ENCODE measurements at regions not wholly inside any gene's neighbourhood (a gene's known extent, or its start where the extent isn't known, plus 50 kb on each side); places are given as distances from the start of the nearest gene placed in this dataset.

- DNase-seq (no peak), ATAC-seq (ENCODE audit: low read depth) (no peak)
- 75% methylated on average over 1 of the region's 8 CpGs; no CpG with 5 or more reads in 1 of the 2 experiments for WGBS, 2 experiments (ENCODE audit: extremely low coverage in 2 of 2, insufficient read length in 1 of 2)
- Histone ChIP-seq H2AK5ac (ENCODE audit: low read depth, low read length) (no peak overlapping the region), H3K9me3 (ENCODE audit: control insufficient read depth, insufficient read depth, low read length) (no peaks in the 10 kb centered on the region), H3K4ac (ENCODE audit: low read depth, low read length) (no peak overlapping the region), H2BK15ac (ENCODE audit: low read depth, low read length) (no peak overlapping the region), H3K4me1 (ENCODE audit: control insufficient read depth, insufficient read depth, low read length) (no peaks in the 10 kb centered on the region; the same call in 1 of the 2 replicates), H3K4me3 (ENCODE audit: insufficient read depth, low read depth, low read length) (no peak overlapping the region), H2BK20ac (ENCODE audit: low read depth, low read length) (no peak overlapping the region), H3K56ac (ENCODE audit: extremely low read depth, insufficient read depth, low read length) (no peak overlapping the region), H3K4me2 (ENCODE audit: low read depth, low read length) (no peak overlapping the region), H3K36me3 (ENCODE audit: control insufficient read depth, insufficient read depth, low read length) (no peaks in the 10 kb centered on the region), H4K20me1 (ENCODE audit: insufficient read depth, low read length) (no peaks in the 10 kb centered on the region), H3K27me3 (ENCODE audit: control insufficient read depth, insufficient read depth, low read length) (peaks cover 2% of the 10 kb centered on the region; the same call in 1 of the 2 replicates), H3K79me1 (ENCODE audit: low read depth in 1 of 2, low read length in 2 of 2) (no peaks in the 10 kb centered on the region), H3K23ac (ENCODE audit: low read depth, low read length) (no peak overlapping the region), H3K9me1 (ENCODE audit: insufficient read depth, low read length) (no peaks in the 10 kb centered on the region), H2BK120ac (ENCODE audit: low read depth, low read length) (no peak overlapping the region), H3K9ac (ENCODE audit: low read depth, low read length) (no peak overlapping the region), H4K5ac (ENCODE audit: low read depth, low read length) (no peak overlapping the region), H3K18ac (ENCODE audit: low read depth, low read length) (no peak overlapping the region), H2AK9ac (replicated peaks; ENCODE audit: low read depth, low read length, poor library complexity) (no peak overlapping the region), H2BK5ac (ENCODE audit: low read depth, low read length, poor library complexity, severe bottlenecking) (no peak overlapping the region), H3K14ac (replicated peaks; ENCODE audit: low read depth, low read length) (no peak overlapping the region), H2AFZ (replicated peaks; ENCODE audit: low read length, poor library complexity) (no peak overlapping the region), H3K27ac (ENCODE audit: insufficient read depth, low read length) (no peak overlapping the region), H4K91ac (ENCODE audit: insufficient read depth, low read depth, low read length) (no peak overlapping the region), H4K8ac (ENCODE audit: low read depth in 2 of 2, low read length in 2 of 2) (no peak overlapping the region)
- dilution Hi-C loops (cut with HindIII; ENCODE audit: low sequenced_read_pairs, unreplicated experiment) = no loop called here
- intact Hi-C loops (cut with micrococcal nuclease) = no loop called here
- BruUV-seq (replicated peaks) = no TSS peak
- in situ Hi-C loops (cut with MboI; ENCODE audit: low sequenced_read_pairs) = no loop called here
- ChIA-PET POLR2A (ENCODE audit: unreplicated experiment) (no interaction called here), CTCF (interaction anchor here (0.6 kb wide), 1 partner anchor 149 kb away, joined by 3 read pairs; no protein-coding TSS in a partner anchor)
- TF ChIP-seq SMC3 (IDR thresholded peaks at IDR 0.05; ENCODE audit: low read depth, low read length) (no peak), RAD21 (IDR thresholded peaks at IDR 0.05; ENCODE audit: low read length) (no peak), FOS (IDR thresholded peaks at IDR 0.05; ENCODE audit: low read depth, low read length) (no peak), POLR2A (IDR thresholded peaks at IDR 0.05; ENCODE audit: low read depth, low read length) (no peak), RFX5 (IDR thresholded peaks at IDR 0.05; ENCODE audit: low read depth, low read length) (no peak), USF2 (IDR thresholded peaks at IDR 0.05; ENCODE audit: low read depth, low read length) (no peak), MAFK (IDR thresholded peaks at IDR 0.05; ENCODE audit: low read depth, low read length) (no peak), ELK1 (IDR thresholded peaks at IDR 0.05; ENCODE audit: borderline replicate concordance, low read depth, low read length) (no peak), BHLHE40 (IDR thresholded peaks at IDR 0.05; ENCODE audit: low read depth, low read length) (no peak), MAZ (IDR thresholded peaks at IDR 0.05; ENCODE audit: borderline replicate concordance, low read depth, low read length) (no peak), NFE2L2 (IDR thresholded peaks at IDR 0.05; ENCODE audit: low read depth, low read length) (no peak), CHD1 (IDR thresholded peaks at IDR 0.05; ENCODE audit: low read depth, low read length) (no peak), MXI1 (IDR thresholded peaks at IDR 0.05; ENCODE audit: borderline replicate concordance, low read depth, low read length) (no peak), CEBPB (IDR thresholded peaks at IDR 0.05; ENCODE audit: low read depth, low read length) (no peak)
These were observed 61.7 kb upstream of the ZNRF2 start for GRCh38 chr7:30222515-30223215.

Data from IMR-90 (cell line).